GM23248 (cell line): ENCODE measurements at regions not wholly inside any gene's neighbourhood (a gene's known extent, or its start where the extent isn't known, plus 50 kb on each side); places are given as distances from the start of the nearest gene placed in this dataset.

ENCODE experiments used
- DNase-seq: peaks from one replicate; pipeline ENCODE4 v3.0.0-alpha.2; 2015
- H2AFZ ChIP-seq: fragments of 200-600 bp; sonication (generic); 2 replicates; pipeline ENCODE4 v1.6.1; 2016; ENCODE audit warnings: antibody characterized with exemption
- H3F3A ChIP-seq: fragments of 200-600 bp; sonication (generic); 2 replicates; pipeline ENCODE4 v1.6.1; 2016; ENCODE audit warnings: mild to moderate bottlenecking, antibody characterized with exemption, mixed run types; ENCODE audit not compliant: insufficient read depth
- H3K27ac ChIP-seq: fragments of 200-600 bp; sonication (generic); 2 replicates; pipeline ENCODE4 v1.5.1; 2016; ENCODE audit warnings: mild to moderate bottlenecking
- H3K27me3 ChIP-seq: fragments of 200-600 bp; sonication (generic); replicated peaks from 2 replicates; pipeline ENCODE4 v1.6.1; 2016; ENCODE audit warnings: mild to moderate bottlenecking; ENCODE audit not compliant: insufficient read depth
- H3K36me3 ChIP-seq: fragments of 200-600 bp; sonication (generic); 2 replicates; pipeline ENCODE4 v1.6.1; 2016; ENCODE audit warnings: low read depth, mild to moderate bottlenecking
- H3K4me1 ChIP-seq: fragments of 200-600 bp; sonication (generic); 2 replicates; pipeline ENCODE4 v1.6.1; 2016; ENCODE audit warnings: mild to moderate bottlenecking; ENCODE audit not compliant: insufficient read depth
- H3K4me2 ChIP-seq: fragments of 200-600 bp; sonication (generic); one replicate; pipeline ENCODE4 v1.6.1; 2016; ENCODE audit warnings: mild to moderate bottlenecking; ENCODE audit not compliant: unreplicated experiment
- H3K4me3 ChIP-seq: fragments of 200-600 bp; sonication (generic); 2 replicates; pipeline ENCODE4 v1.5.1; 2016; ENCODE audit warnings: mild to moderate bottlenecking
- H3K79me2 ChIP-seq: fragments of 200-600 bp; sonication (generic); 2 replicates; pipeline ENCODE4 v1.6.1; 2016; ENCODE audit warnings: mild to moderate bottlenecking; ENCODE audit not compliant: insufficient read depth
- H3K9ac ChIP-seq: fragments of 200-600 bp; sonication (generic); 2 replicates; pipeline ENCODE4 v1.6.1; 2016; ENCODE audit warnings: mild to moderate bottlenecking
- H3K9me2 ChIP-seq: fragments of 200-600 bp; sonication (generic); 2 replicates; pipeline ENCODE4 v1.6.1; 2016; ENCODE audit warnings: mixed run types, mild to moderate bottlenecking, moderate library complexity; ENCODE audit not compliant: insufficient read depth
- H3K9me3 ChIP-seq: fragments of 200-600 bp; sonication (generic); one replicate; pipeline ENCODE4 v1.6.1; 2017; ENCODE audit warnings: low read depth
- H4K20me1 ChIP-seq: fragments of 200-600 bp; sonication (generic); 2 replicates; pipeline ENCODE4 v1.6.0; 2016; ENCODE audit not compliant: insufficient read depth
- EZH2 ChIP-seq: fragments of 200-600 bp; sonication (generic); IDR thresholded peaks from 2 replicates; pipeline ENCODE4 v1.6.1; 2018; ENCODE audit warnings: antibody characterized with exemption, mild to moderate bottlenecking; ENCODE audit not compliant: insufficient read depth, poor library complexity, severe bottlenecking
- EZH2phosphoT487 ChIP-seq: fragments of 200-600 bp; sonication (generic); IDR thresholded peaks from 2 replicates; pipeline ENCODE4 v1.6.1; 2018; ENCODE audit warnings: antibody characterized with exemption, moderate library complexity, mild to moderate bottlenecking, low read depth; ENCODE audit not compliant: insufficient read depth
- WGBS, 2 experiments: methylation state at CpG; one replicate each; pipeline ENCODE4 v1.1.6; 2015 to 2017; ENCODE audit warnings: low lambda C conversion rate in 2 of 2, low coverage in 1 of 2; ENCODE audit errors: missing lambda C conversion rate in 2 of 2; 5-methylcytosine and 5-hydroxymethylcytosine counted together
- in situ Hi-C: fragments of 300-500 bp; cut with MboI; formaldehyde crosslinking; loops from 2 replicates; pipeline ENCODE4 v1.15.0; 2020

DNA sequence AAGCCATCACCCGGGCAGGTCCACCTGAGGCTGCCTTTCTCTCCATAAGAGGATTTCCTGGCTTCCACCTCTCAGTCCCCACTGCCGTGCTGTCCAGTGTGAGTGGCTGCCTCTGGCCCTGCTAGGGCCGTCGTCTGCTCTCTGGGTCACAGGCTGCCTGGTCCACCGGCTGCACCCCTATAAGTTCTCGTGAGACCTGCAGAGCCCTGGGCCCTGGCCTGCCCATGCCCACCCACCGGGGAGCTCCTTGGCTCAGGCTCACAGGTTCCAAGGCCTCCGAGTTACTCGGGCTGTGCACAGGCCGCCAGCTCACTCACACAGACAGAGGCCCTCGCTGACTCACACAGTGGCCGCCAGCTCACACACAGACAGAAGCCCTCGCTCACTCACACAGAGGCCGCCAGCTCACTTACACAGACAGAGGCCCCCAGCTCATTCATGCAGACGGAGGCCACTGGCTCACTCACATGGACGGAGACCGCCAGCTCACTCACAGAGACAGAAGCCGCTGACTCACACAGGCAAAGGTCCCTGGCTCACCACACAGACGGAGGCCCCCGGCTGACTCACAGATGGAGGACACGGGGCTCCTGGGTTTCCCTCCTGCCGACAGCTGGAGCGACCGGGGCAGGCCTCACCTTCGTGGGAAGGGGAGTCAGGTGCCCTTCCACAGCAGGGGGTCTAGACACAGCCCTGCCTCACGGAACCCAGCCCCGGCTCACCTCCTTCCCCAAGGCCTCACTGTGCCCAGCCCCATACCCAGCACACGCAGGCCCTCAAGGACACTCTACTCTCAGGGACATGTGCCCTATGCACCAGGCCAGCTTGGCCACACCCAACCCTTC, 334.1 kb upstream of the MYT1L start:
- WGBS, 2 experiments, result 39 to 50% methylated on average over 26 to 28 of the region's 28 CpGs
- H3K4me2 ChIP-seq, result no peak overlapping the region
- no peak overlapping the region for H3K27ac ChIP-seq
- no peaks in the 10 kb centered on the region for H3K9me2 ChIP-seq
- no peak overlapping the region for H3K4me3 ChIP-seq
- peak; percentile 65 for DNase-seq
- no peaks in the 10 kb centered on the region for H3K79me2 ChIP-seq
- in situ Hi-C loops, result no loop called here
- H3F3A ChIP-seq, result no peaks in the 10 kb centered on the region
- H3K9me3 ChIP-seq, result no peaks in the 10 kb centered on the region
- no peaks in the 10 kb centered on the region for H3K4me1 ChIP-seq
- H2AFZ ChIP-seq, result no peak overlapping the region
- H3K9ac ChIP-seq, result no peak overlapping the region
- H4K20me1 ChIP-seq, result no peaks in the 10 kb centered on the region
- TF ChIP-seq EZH2 (no peak), EZH2phosphoT487 (no peak)
- H3K27me3 ChIP-seq, result no peaks in the 10 kb centered on the region
- no peaks in the 10 kb centered on the region for H3K36me3 ChIP-seq

GRCh38 chr2:2663401-2664036, 332.4 kb upstream of the MYT1L start:
- no peak overlapping the region for H3K9ac ChIP-seq
- H3K4me3 ChIP-seq, result no peak overlapping the region
- no peaks in the 10 kb centered on the region for H3K36me3 ChIP-seq
- no peak overlapping the region for H3K4me2 ChIP-seq
- H3K79me2 ChIP-seq, result no peaks in the 10 kb centered on the region
- no peaks in the 10 kb centered on the region for H3K27me3 ChIP-seq
- H2AFZ ChIP-seq, result no peak overlapping the region
- H3K9me2 ChIP-seq, result no peaks in the 10 kb centered on the region
- 34 to 42% methylated on average over 22 to 23 of the region's 23 CpGs for WGBS, 2 experiments
- in situ Hi-C loops, result no loop called here
- H3K4me1 ChIP-seq, result no peaks in the 10 kb centered on the region
- H3K9me3 ChIP-seq, result no peaks in the 10 kb centered on the region
- no peak overlapping the region for H3K27ac ChIP-seq
- no peak for TF ChIP-seq EZH2
- TF ChIP-seq EZH2phosphoT487, result no peak
- DNase-seq, result peak; percentile 24
- no peaks in the 10 kb centered on the region for H4K20me1 ChIP-seq
- no peaks in the 10 kb centered on the region for H3F3A ChIP-seq

DNA sequence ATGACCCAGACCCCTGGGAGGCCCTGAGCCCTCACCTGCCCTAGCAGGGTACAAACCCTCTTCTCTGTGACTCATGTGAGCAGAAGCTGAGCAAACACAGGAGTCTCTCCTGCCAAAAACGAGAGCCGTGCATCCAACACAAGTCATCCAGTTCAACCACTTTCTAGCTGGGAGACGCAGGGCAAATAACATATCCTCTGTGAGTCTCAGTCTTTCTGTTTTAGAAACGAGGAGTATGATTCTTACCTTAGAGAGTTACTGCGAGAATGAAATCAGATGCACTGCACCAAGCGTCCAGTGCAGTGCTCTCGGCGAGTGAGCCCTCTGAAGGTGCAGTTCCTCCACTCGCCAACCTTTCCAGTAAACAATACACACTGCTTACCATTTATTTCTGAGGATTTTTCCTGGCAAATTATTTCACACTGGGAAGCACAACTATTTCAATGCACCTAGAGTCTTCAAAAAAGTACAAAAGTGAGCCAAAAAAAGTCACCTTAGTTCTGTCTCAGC, 331.8 kb upstream of the MYT1L start:
- no peaks in the 10 kb centered on the region for H3K79me2 ChIP-seq
- no peaks in the 10 kb centered on the region for H3F3A ChIP-seq
- H3K27me3 ChIP-seq, result no peaks in the 10 kb centered on the region
- no peak overlapping the region for H3K9ac ChIP-seq
- TF ChIP-seq EZH2phosphoT487 (no peak), EZH2 (no peak)
- no peaks in the 10 kb centered on the region for H3K4me1 ChIP-seq
- in situ Hi-C loops, result no loop called here
- no peak overlapping the region for H3K4me2 ChIP-seq
- no peaks in the 10 kb centered on the region for H3K9me2 ChIP-seq
- 47 to 54% methylated on average over 9 of the region's 9 CpGs for WGBS, 2 experiments
- H2AFZ ChIP-seq, result no peak overlapping the region
- H3K36me3 ChIP-seq, result no peaks in the 10 kb centered on the region
- no peak overlapping the region for H3K4me3 ChIP-seq
- no peak overlapping the region for H3K27ac ChIP-seq
- no peaks in the 10 kb centered on the region for H3K9me3 ChIP-seq
- no peak for DNase-seq
- H4K20me1 ChIP-seq, result no peaks in the 10 kb centered on the region

- H3K4me2 ChIP-seq, result no peak overlapping the region
- no peaks in the 10 kb centered on the region for H3K36me3 ChIP-seq
- H2AFZ ChIP-seq, result no peak overlapping the region
- no peak overlapping the region for H3K4me3 ChIP-seq
- H3K27ac ChIP-seq, result no peak overlapping the region
- peak; percentile 7 for DNase-seq
- H3K27me3 ChIP-seq, result no peaks in the 10 kb centered on the region
- no peaks in the 10 kb centered on the region for H3F3A ChIP-seq
- WGBS, 2 experiments, result 24 to 31% methylated on average over 18 of the region's 18 CpGs
- no peak overlapping the region for H3K9ac ChIP-seq
- no peaks in the 10 kb centered on the region for H3K79me2 ChIP-seq
- no peaks in the 10 kb centered on the region for H3K4me1 ChIP-seq
- in situ Hi-C loops, result no loop called here
- TF ChIP-seq EZH2, result no peak
- no peak for TF ChIP-seq EZH2phosphoT487
- no peaks in the 10 kb centered on the region for H3K9me2 ChIP-seq
- H3K9me3 ChIP-seq, result no peaks in the 10 kb centered on the region
- H4K20me1 ChIP-seq, result no peaks in the 10 kb centered on the region
These were observed 331.2 kb upstream of the MYT1L start for GRCh38 chr2:2662037-2662846.
